Nephron progenitor cell (in vitro differentiated cells): ENCODE measurements at regions not wholly inside any gene's neighbourhood (a gene's known extent, or its start where the extent isn't known, plus 50 kb on each side); places are given as distances from the start of the nearest gene placed in this dataset.

Experiments
- DNase-seq: peaks from one replicate; pipeline ENCODE4 v3.0.0; 2021
- H3K27ac Mint-ChIP-seq: 2 replicates; pipeline ENCODE4 v1.8.0; 2021; ENCODE audit warnings: mild to moderate bottlenecking, moderate library complexity, mixed read lengths
- H3K27me3 Mint-ChIP-seq: 2 replicates; pipeline ENCODE4 v1.8.0; 2021; ENCODE audit warnings: mild to moderate bottlenecking, low read depth, mixed read lengths; ENCODE audit not compliant: poor library complexity
- H3K36me3 Mint-ChIP-seq: 2 replicates; pipeline ENCODE4 v1.8.0; 2021; ENCODE audit warnings: low read depth, mixed read lengths
- H3K4me1 Mint-ChIP-seq: 2 replicates; pipeline ENCODE4 v1.8.0; 2021; ENCODE audit warnings: mixed read lengths
- H3K4me3 Mint-ChIP-seq: 2 replicates; pipeline ENCODE4 v1.8.0; 2021; ENCODE audit warnings: mild to moderate bottlenecking, moderate library complexity, mixed read lengths
- H3K9me3 Mint-ChIP-seq: 2 replicates; pipeline ENCODE4 v1.8.0; 2021; ENCODE audit warnings: mild to moderate bottlenecking, moderate library complexity, mixed read lengths
- TF ChIP-seq, protein P1 (sequence below): fragments of 200-600 bp; sonication (generic); IDR thresholded peaks from 2 replicates; pipeline ENCODE4 v1.5.0; 2021; ENCODE audit warnings: antibody characterized with exemption

DNA sequence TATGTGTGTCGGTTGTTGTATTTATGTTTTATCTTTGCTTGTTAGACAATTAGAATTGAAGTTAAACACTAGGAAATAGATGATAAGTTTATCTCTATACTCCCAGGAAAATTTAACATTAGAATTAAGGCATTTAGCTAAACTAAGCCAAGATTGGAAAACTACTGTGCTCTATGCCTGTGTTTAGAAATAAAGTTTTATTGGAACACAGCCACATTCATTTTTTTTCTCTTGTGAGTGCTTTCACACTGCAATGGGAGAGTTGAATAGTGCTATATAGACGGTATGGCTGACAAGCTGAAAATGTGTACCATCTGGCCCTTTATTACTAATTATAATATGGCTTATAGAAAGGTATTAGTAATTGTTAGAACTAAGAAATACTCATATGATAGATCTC, 186.7 kb upstream of the NUDT6 start:
- Mint-ChIP-seq H3K4me3 (no peak overlapping the region), H3K36me3 (peaks cover 15% of the 10 kb centered on the region), H3K27me3 (no peaks in the 10 kb centered on the region), H3K9me3 (no peaks in the 10 kb centered on the region), H3K4me1 (peaks cover 22% of the 10 kb centered on the region), H3K27ac (no peak overlapping the region)
- TF ChIP-seq, protein P1, sequence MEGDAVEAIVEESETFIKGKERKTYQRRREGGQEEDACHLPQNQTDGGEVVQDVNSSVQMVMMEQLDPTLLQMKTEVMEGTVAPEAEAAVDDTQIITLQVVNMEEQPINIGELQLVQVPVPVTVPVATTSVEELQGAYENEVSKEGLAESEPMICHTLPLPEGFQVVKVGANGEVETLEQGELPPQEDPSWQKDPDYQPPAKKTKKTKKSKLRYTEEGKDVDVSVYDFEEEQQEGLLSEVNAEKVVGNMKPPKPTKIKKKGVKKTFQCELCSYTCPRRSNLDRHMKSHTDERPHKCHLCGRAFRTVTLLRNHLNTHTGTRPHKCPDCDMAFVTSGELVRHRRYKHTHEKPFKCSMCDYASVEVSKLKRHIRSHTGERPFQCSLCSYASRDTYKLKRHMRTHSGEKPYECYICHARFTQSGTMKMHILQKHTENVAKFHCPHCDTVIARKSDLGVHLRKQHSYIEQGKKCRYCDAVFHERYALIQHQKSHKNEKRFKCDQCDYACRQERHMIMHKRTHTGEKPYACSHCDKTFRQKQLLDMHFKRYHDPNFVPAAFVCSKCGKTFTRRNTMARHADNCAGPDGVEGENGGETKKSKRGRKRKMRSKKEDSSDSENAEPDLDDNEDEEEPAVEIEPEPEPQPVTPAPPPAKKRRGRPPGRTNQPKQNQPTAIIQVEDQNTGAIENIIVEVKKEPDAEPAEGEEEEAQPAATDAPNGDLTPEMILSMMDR = no peak
- no peak for DNase-seq

DNA sequence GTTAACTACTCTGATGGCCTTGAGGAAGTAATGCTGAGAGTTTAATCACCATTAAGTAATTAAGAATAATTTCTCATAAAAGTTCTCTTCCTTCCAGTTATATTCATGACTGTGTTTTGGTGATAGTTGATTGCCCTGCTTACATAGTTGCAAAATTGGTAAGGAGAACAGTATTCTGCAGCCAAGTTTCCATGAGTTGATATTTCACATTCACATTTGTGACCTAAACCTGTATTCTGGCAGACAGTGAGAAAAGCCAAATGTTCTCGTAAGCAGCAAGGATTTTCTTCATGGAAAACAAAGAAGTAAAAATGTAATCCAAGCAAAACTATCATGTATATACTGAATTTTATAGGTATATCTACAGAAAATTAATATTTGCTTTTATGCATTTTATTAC, 187.8 kb upstream of the NUDT6 start:
- H3K36me3 Mint-ChIP-seq = peaks cover 15% of the 10 kb centered on the region
- H3K4me1 Mint-ChIP-seq = peaks cover 12% of the 10 kb centered on the region
- no peak overlapping the region for H3K27ac Mint-ChIP-seq
- no peak for DNase-seq
- H3K4me3 Mint-ChIP-seq = no peak overlapping the region
- TF ChIP-seq, protein P1 = no peak
- no peaks in the 10 kb centered on the region for H3K9me3 Mint-ChIP-seq
- H3K27me3 Mint-ChIP-seq = no peaks in the 10 kb centered on the region

DNA sequence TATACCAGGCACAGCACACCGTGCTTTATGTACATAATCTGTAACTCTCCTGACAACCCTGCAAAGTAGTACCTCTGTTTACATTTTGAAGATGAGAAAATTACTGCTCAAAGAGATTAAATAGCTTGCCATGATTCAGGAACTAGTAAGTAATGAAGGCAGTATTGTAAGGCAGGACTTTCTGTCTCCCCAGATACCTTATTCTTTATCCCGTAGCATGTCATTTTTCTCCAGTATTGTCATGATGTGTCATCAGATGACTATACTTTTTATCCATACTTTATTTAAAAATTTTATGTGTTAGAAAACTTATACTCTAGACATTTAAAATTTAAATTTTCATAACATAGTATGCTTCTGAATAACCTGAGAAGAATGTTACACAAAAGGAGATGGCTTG, 188.3 kb upstream of the NUDT6 start:
- Mint-ChIP-seq H3K36me3 (peaks cover 11% of the 10 kb centered on the region), H3K27me3 (no peaks in the 10 kb centered on the region)

DNA sequence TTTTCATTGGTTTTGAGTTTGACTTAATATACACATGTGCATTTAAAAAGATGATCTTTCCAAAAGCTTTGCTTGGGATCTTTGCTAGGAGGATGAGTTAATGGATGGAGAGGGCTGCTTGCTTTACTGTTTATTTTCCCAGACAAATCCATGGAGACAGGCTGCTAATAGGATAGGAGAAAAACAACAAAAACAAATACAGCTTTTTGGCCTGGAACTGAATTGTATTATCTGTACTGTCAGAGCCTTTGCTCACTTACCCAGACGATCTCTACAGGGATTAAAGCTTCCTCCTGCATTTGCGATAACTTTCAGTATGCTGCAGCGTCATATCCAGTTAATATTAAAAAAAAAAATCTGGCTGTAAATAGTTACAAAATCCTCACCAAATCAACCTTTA, 190.8 kb upstream of the NUDT6 start:
- no peak overlapping the region for H3K27ac Mint-ChIP-seq
- no peak for DNase-seq

More for the DNA sequence above, 188.3 kb upstream of the NUDT6 start:
- no peak overlapping the region for H3K27ac Mint-ChIP-seq
- H3K4me1 Mint-ChIP-seq = peaks cover 7% of the 10 kb centered on the region
- no peaks in the 10 kb centered on the region for H3K9me3 Mint-ChIP-seq
- H3K4me3 Mint-ChIP-seq = no peak overlapping the region
- DNase-seq = no peak
- TF ChIP-seq, protein P1 = no peak

DNA sequence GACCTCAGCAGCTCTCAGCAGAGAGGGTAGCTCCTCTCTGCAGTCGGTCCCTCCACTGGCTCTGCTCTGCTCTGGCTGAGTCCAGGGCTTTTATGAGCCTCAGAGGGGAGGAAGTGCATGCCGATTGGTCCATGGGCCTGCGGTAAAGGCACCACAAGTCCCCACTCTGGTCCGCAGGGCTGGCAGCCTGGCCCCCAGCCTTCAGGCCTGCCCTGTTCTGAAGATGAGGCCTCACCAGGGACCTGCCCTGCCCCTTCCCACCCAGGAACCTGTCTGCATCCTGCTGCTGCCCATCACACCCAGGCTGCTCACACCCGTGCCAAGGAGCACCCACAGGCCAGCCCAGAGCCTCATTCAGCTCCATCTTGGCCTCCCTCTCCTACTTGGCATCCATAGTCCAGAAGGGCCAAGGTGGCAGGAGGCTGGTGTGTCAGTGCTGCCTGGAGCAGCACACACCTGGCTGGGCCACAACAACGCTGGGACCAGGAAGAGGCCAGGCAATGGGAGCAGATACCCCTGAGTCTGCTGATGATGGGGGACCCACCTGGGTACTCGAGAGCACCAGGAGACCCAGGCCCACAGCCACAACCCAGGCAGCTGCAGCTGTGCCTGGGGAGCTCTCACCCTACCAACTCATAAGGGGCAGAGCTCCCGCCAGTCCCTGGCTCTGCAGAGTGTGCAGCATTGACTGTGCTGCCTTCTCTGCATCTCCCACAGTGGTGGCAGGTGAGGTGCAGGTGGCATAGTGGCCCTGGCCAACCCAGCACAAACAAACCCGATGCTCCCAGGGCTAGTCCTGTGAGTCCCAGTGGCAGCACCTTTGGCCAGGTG, 191.9 kb upstream of the NUDT6 start:
- TF ChIP-seq, protein P1 = no peak
- no peak overlapping the region for H3K4me3 Mint-ChIP-seq
- no peaks in the 10 kb centered on the region for H3K9me3 Mint-ChIP-seq
- peaks cover 17% of the 10 kb centered on the region for H3K36me3 Mint-ChIP-seq
- H3K27me3 Mint-ChIP-seq = no peaks in the 10 kb centered on the region
- peaks cover 6% of the 10 kb centered on the region for H3K4me1 Mint-ChIP-seq
- no peak for DNase-seq
- no peak overlapping the region for H3K27ac Mint-ChIP-seq

More for the DNA sequence above, 190.8 kb upstream of the NUDT6 start:
- peaks cover 6% of the 10 kb centered on the region for H3K4me1 Mint-ChIP-seq
- no peak overlapping the region for H3K4me3 Mint-ChIP-seq
- TF ChIP-seq, protein P1 = no peak
- no peaks in the 10 kb centered on the region for H3K9me3 Mint-ChIP-seq
- peaks cover 17% of the 10 kb centered on the region for H3K36me3 Mint-ChIP-seq
- H3K27me3 Mint-ChIP-seq = no peaks in the 10 kb centered on the region
